LNCaP clone FGC (cell line): ENCODE measurements at regions not wholly inside any gene's neighbourhood (a gene's known extent, or its start where the extent isn't known, plus 50 kb on each side); places are given as distances from the start of the nearest gene placed in this dataset.

Source experiments
- DNase-seq: peaks from one replicate; pipeline ENCODE4 v3.0.0-alpha.2; 2011; ENCODE audit warnings: low read depth
- H3K4me3 ChIP-seq: 2 replicates; pipeline ENCODE4 v1.5.1; 2011; ENCODE audit warnings: mild to moderate bottlenecking, low read depth, low read length, control low read depth
- CTCF ChIP-seq: IDR thresholded peaks from 2 replicates; pipeline ENCODE4 v1.5.1; 2012; ENCODE audit warnings: mild to moderate bottlenecking; ENCODE audit not compliant: control insufficient read depth, insufficient read depth; ENCODE audit errors: extremely low read depth

DNA sequence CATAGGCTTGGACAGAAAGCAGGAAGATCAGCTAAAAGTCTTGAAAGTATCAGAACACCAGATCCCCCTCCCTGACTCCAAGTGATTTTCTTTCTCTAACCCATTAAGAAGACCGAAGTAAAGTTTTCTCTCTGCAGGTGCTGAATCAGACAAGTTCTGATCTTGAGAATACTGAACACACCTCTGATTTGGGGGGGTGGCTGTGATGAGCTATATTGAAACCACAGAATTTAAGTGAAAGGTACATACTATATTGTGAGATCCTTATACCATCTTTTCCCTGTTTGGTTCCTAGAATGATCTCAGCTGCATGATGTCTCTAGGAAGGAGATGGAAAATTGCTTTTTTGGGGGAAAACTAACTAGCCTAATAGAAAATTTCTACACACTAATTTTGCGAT, 196.0 kb downstream of the DIPK2A start:
- no peak overlapping the region for H3K4me3 ChIP-seq
- no peak for TF ChIP-seq CTCF
- DNase-seq: no peak

GRCh38 chr3:144173491-144173890, 201.9 kb downstream of the DIPK2A start:
- H3K4me3 ChIP-seq: no peak overlapping the region
- TF ChIP-seq CTCF: no peak
- DNase-seq: no peak

GRCh38 chr3:144175644-144176425, 204.2 kb downstream of the DIPK2A start:
- no peak for DNase-seq
- no peak for TF ChIP-seq CTCF
- no peak overlapping the region for H3K4me3 ChIP-seq

GRCh38 chr3:144177649-144178048, 206.0 kb downstream of the DIPK2A start:
- no peak overlapping the region for H3K4me3 ChIP-seq
- no peak for DNase-seq
- TF ChIP-seq CTCF: no peak

- H3K4me3 ChIP-seq: no peak overlapping the region
- no peak for TF ChIP-seq CTCF
- DNase-seq: no peak
Observed at GRCh38 chr3:144178607-144179006, 207.0 kb downstream of the DIPK2A start.

GRCh38 chr3:144181062-144181461, 209.4 kb downstream of the DIPK2A start:
- DNase-seq: no peak
- no peak for TF ChIP-seq CTCF
- H3K4me3 ChIP-seq: no peak overlapping the region

- no peak for DNase-seq
- no peak for TF ChIP-seq CTCF
- no peak overlapping the region for H3K4me3 ChIP-seq
Observed at GRCh38 chr3:144182501-144182900, 210.9 kb downstream of the DIPK2A start.
